ENCODE measurements at regions not wholly inside any gene's neighbourhood (a gene's known extent, or its start where the extent isn't known, plus 50 kb on each side); places are given as distances from the start of the nearest gene placed in this dataset.

DNA sequence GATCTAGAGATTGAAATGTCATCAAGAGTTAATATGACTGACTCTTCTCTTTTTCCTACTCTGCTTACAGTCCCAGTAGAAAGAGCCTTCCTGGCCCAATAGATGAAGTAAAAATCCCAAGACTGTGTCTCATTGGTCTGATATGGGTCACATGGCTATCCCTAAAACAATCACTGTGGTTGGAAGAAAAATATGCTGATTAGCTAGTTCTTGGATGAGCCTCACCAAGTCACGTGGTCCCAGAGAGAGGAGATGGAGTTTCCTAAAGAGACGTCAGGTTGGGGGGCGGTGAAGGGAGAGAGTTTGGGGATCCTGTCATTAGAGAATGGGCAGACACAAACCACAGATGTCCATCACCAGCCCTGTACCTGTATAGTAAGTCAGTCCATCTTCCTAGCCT, 466.3 kb downstream of the HAPSTR1 start (continued):
- TF ChIP-seq, protein P1, sequence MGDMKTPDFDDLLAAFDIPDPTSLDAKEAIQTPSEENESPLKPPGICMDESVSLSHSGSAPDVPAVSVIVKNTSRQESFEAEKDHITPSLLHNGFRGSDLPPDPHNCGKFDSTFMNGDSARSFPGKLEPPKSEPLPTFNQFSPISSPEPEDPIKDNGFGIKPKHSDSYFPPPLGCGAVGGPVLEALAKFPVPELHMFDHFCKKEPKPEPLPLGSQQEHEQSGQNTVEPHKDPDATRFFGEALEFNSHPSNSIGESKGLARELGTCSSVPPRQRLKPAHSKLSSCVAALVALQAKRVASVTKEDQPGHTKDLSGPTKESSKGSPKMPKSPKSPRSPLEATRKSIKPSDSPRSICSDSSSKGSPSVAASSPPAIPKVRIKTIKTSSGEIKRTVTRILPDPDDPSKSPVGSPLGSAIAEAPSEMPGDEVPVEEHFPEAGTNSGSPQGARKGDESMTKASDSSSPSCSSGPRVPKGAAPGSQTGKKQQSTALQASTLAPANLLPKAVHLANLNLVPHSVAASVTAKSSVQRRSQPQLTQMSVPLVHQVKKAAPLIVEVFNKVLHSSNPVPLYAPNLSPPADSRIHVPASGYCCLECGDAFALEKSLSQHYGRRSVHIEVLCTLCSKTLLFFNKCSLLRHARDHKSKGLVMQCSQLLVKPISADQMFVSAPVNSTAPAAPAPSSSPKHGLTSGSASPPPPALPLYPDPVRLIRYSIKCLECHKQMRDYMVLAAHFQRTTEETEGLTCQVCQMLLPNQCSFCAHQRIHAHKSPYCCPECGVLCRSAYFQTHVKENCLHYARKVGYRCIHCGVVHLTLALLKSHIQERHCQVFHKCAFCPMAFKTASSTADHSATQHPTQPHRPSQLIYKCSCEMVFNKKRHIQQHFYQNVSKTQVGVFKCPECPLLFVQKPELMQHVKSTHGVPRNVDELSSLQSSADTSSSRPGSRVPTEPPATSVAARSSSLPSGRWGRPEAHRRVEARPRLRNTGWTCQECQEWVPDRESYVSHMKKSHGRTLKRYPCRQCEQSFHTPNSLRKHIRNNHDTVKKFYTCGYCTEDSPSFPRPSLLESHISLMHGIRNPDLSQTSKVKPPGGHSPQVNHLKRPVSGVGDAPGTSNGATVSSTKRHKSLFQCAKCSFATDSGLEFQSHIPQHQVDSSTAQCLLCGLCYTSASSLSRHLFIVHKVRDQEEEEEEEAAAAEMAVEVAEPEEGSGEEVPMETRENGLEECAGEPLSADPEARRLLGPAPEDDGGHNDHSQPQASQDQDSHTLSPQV (IDR thresholded peaks at IDR 0.05) = no peak
- TF ChIP-seq RBM34 (IDR thresholded peaks at IDR 0.05; ENCODE audit: borderline replicate concordance, insufficient read depth, low read length) = no peak
- no peak for TF ChIP-seq SREBF2 (CRISPR knock-in tag; IDR thresholded peaks at IDR 0.05)
- TF ChIP-seq SNIP1 (IDR thresholded peaks at IDR 0.05; ENCODE audit: low read depth) = no peak
- TF ChIP-seq SMARCE1 (IDR thresholded peaks at IDR 0.05) = no peak
- no peak for TF ChIP-seq ZBTB12 (CRISPR knock-in tag; IDR thresholded peaks at IDR 0.05)
- TF ChIP-seq ZC3H4 (CRISPR knock-in tag; IDR thresholded peaks at IDR 0.05; ENCODE audit: borderline replicate concordance) = no peak
- TF ChIP-seq SUPT5H (IDR thresholded peaks at IDR 0.05) = no peak
- no peak for TF ChIP-seq TBL1XR1 (IDR thresholded peaks at IDR 0.05; ENCODE audit: low read length in 2 of 2)
- TF ChIP-seq TFE3 (CRISPR knock-in tag; IDR thresholded peaks at IDR 0.05) = peak; percentile 42; the same call in 1 of the 2 replicates
- no peak for TF ChIP-seq ZFP36 (IDR thresholded peaks at IDR 0.05; ENCODE audit: low read depth, low read length, partially characterized antibody)
- no peak for TF ChIP-seq ZNF551 (CRISPR knock-in tag; IDR thresholded peaks at IDR 0.05)
- no peak for TF ChIP-seq SP1 (CRISPR knock-in tag; IDR thresholded peaks at IDR 0.05)
- no peak for TF ChIP-seq PML (IDR thresholded peaks at IDR 0.05; ENCODE audit: low read length)
- TF ChIP-seq, protein P2, sequence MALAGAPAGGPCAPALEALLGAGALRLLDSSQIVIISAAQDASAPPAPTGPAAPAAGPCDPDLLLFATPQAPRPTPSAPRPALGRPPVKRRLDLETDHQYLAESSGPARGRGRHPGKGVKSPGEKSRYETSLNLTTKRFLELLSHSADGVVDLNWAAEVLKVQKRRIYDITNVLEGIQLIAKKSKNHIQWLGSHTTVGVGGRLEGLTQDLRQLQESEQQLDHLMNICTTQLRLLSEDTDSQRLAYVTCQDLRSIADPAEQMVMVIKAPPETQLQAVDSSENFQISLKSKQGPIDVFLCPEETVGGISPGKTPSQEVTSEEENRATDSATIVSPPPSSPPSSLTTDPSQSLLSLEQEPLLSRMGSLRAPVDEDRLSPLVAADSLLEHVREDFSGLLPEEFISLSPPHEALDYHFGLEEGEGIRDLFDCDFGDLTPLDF (CRISPR knock-in tag; IDR thresholded peaks at IDR 0.05) = no peak
- no peak for TF ChIP-seq EHMT2 (IDR thresholded peaks at IDR 0.05)
- no peak for TF ChIP-seq DPF2 (IDR thresholded peaks at IDR 0.05)
- peak; percentile 67 for TF ChIP-seq RAD51 (IDR thresholded peaks at IDR 0.05; ENCODE audit: borderline replicate concordance, low read depth)
- no peak for TF ChIP-seq GTF2A2 (tag; IDR thresholded peaks at IDR 0.05)
- TF ChIP-seq MTA2 (IDR thresholded peaks at IDR 0.05; ENCODE audit: low read depth) = no peak
- no peak for TF ChIP-seq MYC (IDR thresholded peaks at IDR 0.05; ENCODE audit: low read depth, low read length)
- TF ChIP-seq MYC (CRISPR knock-in tag; IDR thresholded peaks at IDR 0.05; ENCODE audit: borderline replicate concordance, low read depth) = no peak
- no peak for TF ChIP-seq HEY1 (CRISPR knock-in tag; IDR thresholded peaks at IDR 0.05; ENCODE audit: borderline replicate concordance)
